GM12878 (cell line): ENCODE measurements at regions not wholly inside any gene's neighbourhood (a gene's known extent, or its start where the extent isn't known, plus 50 kb on each side); places are given as distances from the start of the nearest gene placed in this dataset.

ENCODE experiments used
- ATAC-seq: fragments of 200-7000 bp; cut with Tn5 transposase; 3 replicates; pipeline ENCODE4 v1.9.1; 2020; ENCODE audit warnings: mild to moderate bottlenecking, moderate library complexity
- BruUV-seq: library from RNA; stranded (reverse); fragments of 400-500 nt; replicated peaks from 2 replicates; lab custom pipeline; 2021; lab: Mats Ljungman, UMichigan
- CTCF ChIA-PET: fragments of 300-600 bp; sonication (Branson Sonifier 250); formaldehyde crosslinking; extraction: SDS; loops from one replicate; lab custom pipeline; 2021; ENCODE audit warnings: inconsistent platforms; lab: Yijun Ruan, JAX
- POLR2A ChIA-PET: fragments of 350-600 bp; formaldehyde crosslinking; extraction: SDS; loops from one replicate; lab custom pipeline; 2021; ENCODE audit warnings: inconsistent platforms; lab: Charles Lee
- RAD21 ChIA-PET: fragments of 300-600 bp; sonication (Branson Sonifier 250); formaldehyde crosslinking; loops from one replicate; lab custom pipeline; 2023; ENCODE audit warnings: antibody characterized with exemption; ENCODE audit not compliant: unreplicated experiment; lab: Charles Lee
- SMC1A ChIA-PET: fragments of 300-600 bp; sonication (Branson Sonifier 250); formaldehyde crosslinking; loops from one replicate; lab custom pipeline; 2023; ENCODE audit not compliant: unreplicated experiment, uncharacterized antibody; lab: Charles Lee
- DNase-seq: peaks from one replicate; pipeline ENCODE4 v3.0.0-alpha.2; 2011; ENCODE audit warnings: low read depth, low spot score
- FAIRE-seq: peaks from 3 replicates; lab custom pipeline; 2011; peaks lifted over from hg19 to GRCh38; lab: Jason Lieb, UNC
- H2AFZ ChIP-seq: 2 replicates; pipeline ENCODE4 v1.6.0; 2011; ENCODE audit warnings: low read depth, low read length, control low read depth; ENCODE audit not compliant: control insufficient read depth
- H3K27ac ChIP-seq: 2 replicates; pipeline ENCODE4 v1.5.1; 2011; ENCODE audit warnings: control low read depth; ENCODE audit not compliant: control insufficient read depth, insufficient read depth
- H3K27me3 ChIP-seq, 2 experiments: replicated peaks in 1 of 2; 2 replicates each; pipeline versions ENCODE4 v1.6.0 to v1.6.1; 2011; ENCODE audit warnings: low read length in 1 of 2; ENCODE audit not compliant: control insufficient read depth in 2 of 2, insufficient read depth in 2 of 2
- H3K36me3 ChIP-seq, 2 experiments: 2 replicates each; pipeline ENCODE4 v1.5.1; 2011; ENCODE audit warnings: low read length in 1 of 2; ENCODE audit not compliant: control insufficient read depth in 2 of 2, insufficient read depth in 2 of 2
- H3K4me1 ChIP-seq: 2 replicates; pipeline ENCODE4 v1.6.1; 2011; ENCODE audit warnings: mild to moderate bottlenecking, low read length, moderate library complexity, mixed read lengths; ENCODE audit not compliant: control insufficient read depth, insufficient read depth
- H3K4me2 ChIP-seq: 2 replicates; pipeline ENCODE4 v1.6.0; 2011; ENCODE audit warnings: control low read depth; ENCODE audit not compliant: control insufficient read depth, insufficient read depth
- H3K4me3 ChIP-seq: fragments of 200-600 bp; sonication (generic); 2 replicates; pipeline ENCODE4 v1.5.1; 2016
- H3K79me2 ChIP-seq: 2 replicates; pipeline ENCODE4 v1.6.0; 2011; ENCODE audit warnings: low read length; ENCODE audit not compliant: control insufficient read depth, insufficient read depth
- H3K9ac ChIP-seq: 2 replicates; pipeline ENCODE4 v1.8.0; 2011; ENCODE audit warnings: low read length, control low read depth, mixed read lengths; ENCODE audit not compliant: control insufficient read depth, insufficient read depth
- H3K9me3 ChIP-seq: replicated peaks from 3 replicates; pipeline ENCODE4 v1.5.1; 2011; ENCODE audit warnings: mild to moderate bottlenecking, low read length; ENCODE audit not compliant: control insufficient read depth, insufficient read depth
- H4K20me1 ChIP-seq: 2 replicates; pipeline ENCODE4 v1.6.0; 2011; ENCODE audit not compliant: control insufficient read depth, insufficient read depth
- BHLHE40 ChIP-seq, 2 experiments: fragments of 450-650 bp in 1 of 2; IDR thresholded peaks; 2 replicates each; pipeline ENCODE4 v1.6.1; 2011 to 2017; ENCODE audit warnings: low read depth in 2 of 2, borderline replicate concordance in 1 of 2, improper control_type of control experiment in 1 of 2, low read length in 1 of 2, mild to moderate bottlenecking in 1 of 2
- FOS ChIP-seq: IDR thresholded peaks from 3 replicates; pipeline ENCODE4 v1.6.1; 2011; ENCODE audit warnings: borderline replicate concordance; ENCODE audit not compliant: insufficient read length; ENCODE audit errors: extremely low read depth
- GABPA ChIP-seq: IDR thresholded peaks from 2 replicates; pipeline ENCODE4 v1.6.1; 2014; ENCODE audit warnings: antibody characterized with exemption, low read depth, mild to moderate bottlenecking, inconsistent platforms
- MEF2A ChIP-seq: IDR thresholded peaks from 2 replicates; pipeline ENCODE4 v1.6.1; 2011; ENCODE audit warnings: low read depth, mild to moderate bottlenecking, low read length, moderate library complexity; ENCODE audit not compliant: insufficient read depth
- SMC3 ChIP-seq: IDR thresholded peaks from 2 replicates; pipeline ENCODE4 v1.6.1; 2011; ENCODE audit warnings: low read length, improper control_type of control experiment, borderline replicate concordance
- SP1 ChIP-seq: IDR thresholded peaks from one replicate; pipeline ENCODE4 v1.6.1; 2011; ENCODE audit warnings: low read depth, low read length
- SUZ12 ChIP-seq: fragments of 200-600 bp; sonication (generic); IDR thresholded peaks from one replicate; pipeline ENCODE4 v1.6.1; 2018; ENCODE audit warnings: antibody characterized with exemption, mild to moderate bottlenecking; ENCODE audit not compliant: unreplicated experiment
- ZBTB33 ChIP-seq: fragments of 450-650 bp; IDR thresholded peaks from 2 replicates; pipeline ENCODE4 v1.6.1; 2017; ENCODE audit warnings: mild to moderate bottlenecking
- ZNF274 ChIP-seq: IDR thresholded peaks from one replicate; pipeline ENCODE4 v1.8.0; 2011; ENCODE audit not compliant: insufficient read length, insufficient read depth
- WGBS: methylation state at CpG from one replicate; pipeline ENCODE4 v1.1.6; 2016; ENCODE audit warnings: low lambda C conversion rate; ENCODE audit not compliant: insufficient replicate concordance, insufficient coverage; ENCODE audit errors: missing lambda C conversion rate; 5-methylcytosine and 5-hydroxymethylcytosine counted together
- in situ Hi-C: fragments of 300-500 bp; cut with MboI; formaldehyde crosslinking; loops from 9 replicates; pipeline ENCODE4 v1.14.3; 2018; ENCODE audit warnings: mixed read lengths
- intact Hi-C: fragments of 100-400 bp; cut with micrococcal nuclease; formaldehyde crosslinking; loops from one replicate; pipeline ENCODE4 v1.14.2; 2022; ENCODE audit not compliant: unreplicated experiment
- TF ChIP-seq, protein P1 (sequence below): IDR thresholded peaks from 2 replicates; pipeline ENCODE4 v1.6.1; 2012; ENCODE audit warnings: mild to moderate bottlenecking, low read depth, low read length

- FAIRE-seq, result no peak
- CTCF ChIA-PET, result interaction anchor here (2.0 to 5.5 kb wide), 3 partner anchors 27 to 189 kb away, joined by 6 to 59 read pairs (median 12); no protein-coding TSS in a partner anchor
- Histone ChIP-seq H3K27ac (peak overlapping the region; percentile 27), H2AFZ (peak overlapping the region; percentile 13; the same call in 1 of the 2 replicates), H3K27me3 (no peaks in the 10 kb centered on the region), H3K4me2 (peak overlapping the region; percentile 41; the same call in 1 of the 2 replicates), H3K79me2 (no peaks in the 10 kb centered on the region), H4K20me1 (no peaks in the 10 kb centered on the region), H3K4me3 (no peak overlapping the region), H3K9ac (no peak overlapping the region), H3K9me3 (no peaks in the 10 kb centered on the region), H3K4me1 (peaks cover 19% of the 10 kb centered on the region), H3K36me3 (peaks cover 0 to 12% of the 10 kb centered on the region in 2 experiments; a peak in 1 of 4 replicates)
- SMC1A ChIA-PET, result interaction anchor here (0.6 to 5.5 kb wide), 12 partner anchors 8 to 190 kb away, joined by 3 to 48 read pairs (median 16); no protein-coding TSS in a partner anchor
- intact Hi-C loops (loop anchor here (2.0 kb wide), 2 partner anchors 27 to 91 kb away; no protein-coding TSS in a partner anchor), in situ Hi-C loops (loop anchor here (25.0 kb wide), 1 partner anchor 106 kb away; the partner anchor contains the start of gene STK17B)
- no peak for TF ChIP-seq BHLHE40 (IDR thresholded peaks at IDR 0.05; ENCODE audit: borderline replicate concordance in 1 of 2, low read depth in 2 of 2, low read length in 1 of 2)
- TF ChIP-seq SUZ12, result no peak
- no peak for TF ChIP-seq GABPA
- no peak for TF ChIP-seq ZBTB33
- no peak for TF ChIP-seq SMC3
- TF ChIP-seq, protein P1, sequence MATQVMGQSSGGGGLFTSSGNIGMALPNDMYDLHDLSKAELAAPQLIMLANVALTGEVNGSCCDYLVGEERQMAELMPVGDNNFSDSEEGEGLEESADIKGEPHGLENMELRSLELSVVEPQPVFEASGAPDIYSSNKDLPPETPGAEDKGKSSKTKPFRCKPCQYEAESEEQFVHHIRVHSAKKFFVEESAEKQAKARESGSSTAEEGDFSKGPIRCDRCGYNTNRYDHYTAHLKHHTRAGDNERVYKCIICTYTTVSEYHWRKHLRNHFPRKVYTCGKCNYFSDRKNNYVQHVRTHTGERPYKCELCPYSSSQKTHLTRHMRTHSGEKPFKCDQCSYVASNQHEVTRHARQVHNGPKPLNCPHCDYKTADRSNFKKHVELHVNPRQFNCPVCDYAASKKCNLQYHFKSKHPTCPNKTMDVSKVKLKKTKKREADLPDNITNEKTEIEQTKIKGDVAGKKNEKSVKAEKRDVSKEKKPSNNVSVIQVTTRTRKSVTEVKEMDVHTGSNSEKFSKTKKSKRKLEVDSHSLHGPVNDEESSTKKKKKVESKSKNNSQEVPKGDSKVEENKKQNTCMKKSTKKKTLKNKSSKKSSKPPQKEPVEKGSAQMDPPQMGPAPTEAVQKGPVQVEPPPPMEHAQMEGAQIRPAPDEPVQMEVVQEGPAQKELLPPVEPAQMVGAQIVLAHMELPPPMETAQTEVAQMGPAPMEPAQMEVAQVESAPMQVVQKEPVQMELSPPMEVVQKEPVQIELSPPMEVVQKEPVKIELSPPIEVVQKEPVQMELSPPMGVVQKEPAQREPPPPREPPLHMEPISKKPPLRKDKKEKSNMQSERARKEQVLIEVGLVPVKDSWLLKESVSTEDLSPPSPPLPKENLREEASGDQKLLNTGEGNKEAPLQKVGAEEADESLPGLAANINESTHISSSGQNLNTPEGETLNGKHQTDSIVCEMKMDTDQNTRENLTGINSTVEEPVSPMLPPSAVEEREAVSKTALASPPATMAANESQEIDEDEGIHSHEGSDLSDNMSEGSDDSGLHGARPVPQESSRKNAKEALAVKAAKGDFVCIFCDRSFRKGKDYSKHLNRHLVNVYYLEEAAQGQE, result no peak
- TF ChIP-seq ZNF274, result no peak
- TF ChIP-seq MEF2A, result no peak
- no peak for TF ChIP-seq SP1
- no peak for TF ChIP-seq FOS
- peak; percentile 10; the same call in 2 of the 3 replicates for ATAC-seq
- WGBS, result 0% methylated on average over 1 of the region's 1 CpG
- RAD21 ChIA-PET, result interaction anchor here (0.6 to 7.7 kb wide), 9 partner anchors 8 to 362 kb away, joined by 3 to 68 read pairs (median 8); no protein-coding TSS in a partner anchor
- DNase-seq, result no peak
- BruUV-seq, result no TSS peak
- POLR2A ChIA-PET, result interaction anchor here (0.7 to 1.7 kb wide), 5 partner anchors 13 to 99 kb away, joined by 3 to 7 read pairs (median 3); no protein-coding TSS in a partner anchor
Observed at GRCh38 chr2:196268025-196268424, 96.6 kb upstream of the STK17B start.
